Neural cell (in vitro differentiated cells): ENCODE measurements at regions not wholly inside any gene's neighbourhood (a gene's known extent, or its start where the extent isn't known, plus 50 kb on each side); places are given as distances from the start of the nearest gene placed in this dataset.

ENCODE experiments used
- H2AFZ ChIP-seq: fragments of 200-600, 300-800 bp; sonication (generic), shearing (Covaris generic); 2 replicates; pipeline ENCODE4 v1.6.0; 2014; ENCODE audit warnings: low read depth, mild to moderate bottlenecking, antibody characterized with exemption, low read length, moderate library complexity
- H3F3A ChIP-seq: fragments of 200-600 bp; shearing (Covaris generic); 2 replicates; pipeline ENCODE4 v1.6.1; 2016; ENCODE audit warnings: mild to moderate bottlenecking, moderate library complexity, mixed read lengths, antibody characterized with exemption, low read length; ENCODE audit not compliant: insufficient read depth, poor library complexity, severe bottlenecking
- H3K27ac ChIP-seq: fragments of 200-600, 300-800 bp; sonication (generic), shearing (Covaris generic); 2 replicates; pipeline ENCODE4 v1.5.1; 2014; ENCODE audit warnings: mild to moderate bottlenecking, low read length, moderate library complexity
- H3K27me3 ChIP-seq: fragments of 300-800, 200-600 bp; sonication (generic), shearing (Covaris generic); 2 replicates; pipeline ENCODE4 v1.6.0; 2014; ENCODE audit warnings: mild to moderate bottlenecking, low read depth, low read length, moderate library complexity; ENCODE audit not compliant: insufficient read depth
- H3K36me3 ChIP-seq: fragments of 300-800, 200-600 bp; sonication (generic), shearing (Covaris generic); 2 replicates; pipeline ENCODE4 v1.5.1; 2014; ENCODE audit warnings: mild to moderate bottlenecking, antibody characterized with exemption, low read length, moderate library complexity; ENCODE audit not compliant: insufficient read depth
- H3K4me2 ChIP-seq: fragments of 300-800, 200-600 bp; sonication (generic), shearing (Covaris generic); 2 replicates; pipeline ENCODE4 v1.6.0; 2014; ENCODE audit warnings: mild to moderate bottlenecking, low read length
- H3K4me3 ChIP-seq: fragments of 300-800, 200-600 bp; sonication (generic), shearing (Covaris generic); 2 replicates; pipeline ENCODE4 v1.5.1; 2014; ENCODE audit warnings: mild to moderate bottlenecking, low read length, moderate library complexity
- H3K79me2 ChIP-seq: fragments of 200-600 bp; shearing (Covaris generic); replicated peaks from 2 replicates; pipeline ENCODE4 v1.6.0; 2014; ENCODE audit warnings: mild to moderate bottlenecking, low read length, moderate library complexity; ENCODE audit not compliant: insufficient read depth
- H3K9ac ChIP-seq: fragments of 300-800, 200-600 bp; sonication (generic), shearing (Covaris generic); 2 replicates; pipeline ENCODE4 v1.6.1; 2016; ENCODE audit warnings: mild to moderate bottlenecking, low read length, mixed read lengths
- H3K9me2 ChIP-seq: fragments of 200-600 bp; shearing (Covaris generic); 2 replicates; pipeline ENCODE4 v1.6.1; 2016; ENCODE audit warnings: mild to moderate bottlenecking, low read length, mixed read lengths; ENCODE audit not compliant: insufficient read depth
- H3K9me3 ChIP-seq: fragments of 200-600, 300-800 bp; sonication (generic), shearing (Covaris generic); 2 replicates; pipeline ENCODE4 v1.6.1; 2016; ENCODE audit warnings: mild to moderate bottlenecking, mixed run types, low read length, moderate library complexity, mixed read lengths
- H4K20me1 ChIP-seq: fragments of 200-600 bp; shearing (Covaris generic); 2 replicates; pipeline ENCODE4 v1.6.1; 2016; ENCODE audit warnings: mild to moderate bottlenecking, mixed run types; ENCODE audit not compliant: insufficient read depth
- CTCF ChIP-seq: fragments of 450-650 bp; IDR thresholded peaks from 2 replicates; pipeline ENCODE4 v1.5.1; 2014; ENCODE audit warnings: antibody characterized with exemption, mild to moderate bottlenecking, moderate library complexity; ENCODE audit not compliant: poor library complexity, severe bottlenecking
- EP300 ChIP-seq: fragments of 450-650 bp; conservative IDR thresholded peaks from 2 replicates; pipeline ENCODE4 v1.6.1; 2014; ENCODE audit warnings: antibody characterized with exemption, mild to moderate bottlenecking, moderate library complexity; ENCODE audit not compliant: poor library complexity, severe bottlenecking
- EZH2 ChIP-seq: fragments of 200-600, 300-800 bp; shearing (Covaris generic), sonication (generic); IDR thresholded peaks from 2 replicates; pipeline ENCODE4 v1.6.1; 2014; ENCODE audit warnings: antibody characterized with exemption, low read length, borderline replicate concordance, mild to moderate bottlenecking; ENCODE audit not compliant: insufficient read depth, poor library complexity, severe bottlenecking
- MXI1 ChIP-seq: fragments of 450-650 bp; conservative IDR thresholded peaks from 2 replicates; pipeline ENCODE4 v1.6.1; 2014; ENCODE audit warnings: antibody characterized with exemption, mild to moderate bottlenecking; ENCODE audit not compliant: poor library complexity, severe bottlenecking
- POLR2AphosphoS5 ChIP-seq: IDR thresholded peaks from 2 replicates; pipeline ENCODE4 v1.6.1; 2012
- RAD21 ChIP-seq: fragments of 450-650 bp; conservative IDR thresholded peaks from 2 replicates; pipeline ENCODE4 v1.6.1; 2014; ENCODE audit warnings: antibody characterized with exemption, mild to moderate bottlenecking, moderate library complexity
- REST ChIP-seq: IDR thresholded peaks from 2 replicates; pipeline ENCODE4 v1.6.1; 2012; ENCODE audit warnings: borderline replicate concordance
- SMC3 ChIP-seq: fragments of 450-650 bp; conservative IDR thresholded peaks from 2 replicates; pipeline ENCODE4 v1.6.1; 2014; ENCODE audit warnings: antibody characterized with exemption, mild to moderate bottlenecking, moderate library complexity; ENCODE audit not compliant: poor library complexity
- TAF1 ChIP-seq: IDR thresholded peaks from 2 replicates; pipeline ENCODE4 v1.6.1; 2012; ENCODE audit warnings: low read depth

- H3K4me3 ChIP-seq: no peak overlapping the region
- no peaks in the 10 kb centered on the region for H3F3A ChIP-seq
- TF ChIP-seq EP300 (no peak), EZH2 (no peak), RAD21 (no peak), CTCF (no peak), MXI1 (no peak)
- no peaks in the 10 kb centered on the region for H4K20me1 ChIP-seq
- no peak overlapping the region for H2AFZ ChIP-seq
- no peaks in the 10 kb centered on the region for H3K9me3 ChIP-seq
- H3K4me2 ChIP-seq: no peak overlapping the region
- H3K27me3 ChIP-seq: no peaks in the 10 kb centered on the region
- H3K27ac ChIP-seq: no peak overlapping the region
- no peaks in the 10 kb centered on the region for H3K36me3 ChIP-seq
- H3K79me2 ChIP-seq: no peaks in the 10 kb centered on the region
- no peaks in the 10 kb centered on the region for H3K9me2 ChIP-seq
- H3K9ac ChIP-seq: no peak overlapping the region
Observed at GRCh38 chr21:28445141-28445830, 547.4 kb downstream of the LTN1 start.

GRCh38 chr21:28444557-28444956, 548.1 kb downstream of the LTN1 start:
- no peak overlapping the region for H3K27ac ChIP-seq
- H3K4me2 ChIP-seq: no peak overlapping the region
- no peaks in the 10 kb centered on the region for H3K79me2 ChIP-seq
- H2AFZ ChIP-seq: no peak overlapping the region
- no peak overlapping the region for H3K4me3 ChIP-seq
- no peak for TF ChIP-seq POLR2AphosphoS5
- TF ChIP-seq EP300: no peak
- TF ChIP-seq MXI1: no peak
- TF ChIP-seq TAF1: no peak
- no peak for TF ChIP-seq CTCF
- no peak for TF ChIP-seq REST
- TF ChIP-seq RAD21: no peak
- TF ChIP-seq SMC3: no peak
- TF ChIP-seq EZH2: no peak
- H3K9ac ChIP-seq: no peak overlapping the region
- no peaks in the 10 kb centered on the region for H3K27me3 ChIP-seq
- no peaks in the 10 kb centered on the region for H4K20me1 ChIP-seq
- H3K9me2 ChIP-seq: no peaks in the 10 kb centered on the region
- H3K36me3 ChIP-seq: no peaks in the 10 kb centered on the region
- no peaks in the 10 kb centered on the region for H3F3A ChIP-seq
- no peaks in the 10 kb centered on the region for H3K9me3 ChIP-seq
